ENCODE measurements at regions not wholly inside any gene's neighbourhood (a gene's known extent, or its start where the extent isn't known, plus 50 kb on each side); places are given as distances from the start of the nearest gene placed in this dataset.

GRCh38 chr13:47680748-47681147 lies 320.3 kb downstream of the SUCLA2 start:
- in situ Hi-C loops (cut with HindIII; ENCODE audit: extremely low pct_ligation_motif_present, low pct_unique_long_range_greater_than_20kb) = no loop called here

More at GRCh38 chr13:47680748-47681147, 320.3 kb downstream of the SUCLA2 start:
- ChIA-PET POLR2A (no interaction called here), CTCF (ENCODE audit: low intra/inter-chr PET ratio, low total read pairs) (no interaction called here)
- FAIRE-seq (no peak), ATAC-seq (no peak), DNase-seq (ENCODE audit: low spot score) (no peak)
- Histone ChIP-seq H3K4me1 (ENCODE audit: insufficient read depth, low read length) (no peaks in the 10 kb centered on the region), H4K20me1 (ENCODE audit: insufficient read depth, low read length) (no peaks in the 10 kb centered on the region), H3K36me3 (replicated peaks in 1 of 2; ENCODE audit: control insufficient read depth in 1 of 2, insufficient read depth in 2 of 2, low read length in 2 of 2) (no peaks in the 10 kb centered on the region), H3K4me2 (ENCODE audit: low read depth, low read length) (no peak overlapping the region), H3K27ac (ENCODE audit: extremely low read length, insufficient read depth, low read length) (no peak overlapping the region), H3K27me3 (ENCODE audit: control insufficient read depth in 1 of 2, insufficient read depth in 2 of 2, low read length in 2 of 2) (no peaks in the 10 kb centered on the region), H3K9me3 (ENCODE audit: low read length) (no peaks in the 10 kb centered on the region), H3K9ac (ENCODE audit: insufficient read depth, low read depth, low read length) (no peak overlapping the region), H2AFZ (ENCODE audit: low read length) (no peak overlapping the region), H3K79me2 (ENCODE audit: insufficient read depth, low read length) (no peaks in the 10 kb centered on the region), H3K4me3 (replicated peaks in 1 of 3; ENCODE audit: insufficient read depth in 1 of 3, low read depth in 2 of 3, low read length in 3 of 3) (no peak overlapping the region)
- intact Hi-C loops (cut with micrococcal nuclease; ENCODE audit: unreplicated experiment) = no loop called here
- BruUV-seq (replicated peaks) = no TSS peak
- 0% methylated on average over 2 of the region's 2 CpGs for WGBS (ENCODE audit: low lambda C conversion rate)
- TF ChIP-seq ZNF543 (CRISPR knock-in tag; IDR thresholded peaks at IDR 0.05) (no peak), ZNF383 (CRISPR knock-in tag; IDR thresholded peaks at IDR 0.05; ENCODE audit: borderline replicate concordance) (no peak), MEF2D (CRISPR knock-in tag; IDR thresholded peaks at IDR 0.05) (no peak), HNRNPK (IDR thresholded peaks at IDR 0.05; ENCODE audit: low read depth, low read length, poor library complexity, severe bottlenecking) (no peak), PLRG1 (conservative IDR thresholded peaks at IDR 0.05) (no peak), ZNF780A (CRISPR knock-in tag; IDR thresholded peaks at IDR 0.05) (no peak), ZNF777 (CRISPR knock-in tag; IDR thresholded peaks at IDR 0.05) (no peak), SAFB2 (CRISPR knock-in tag; IDR thresholded peaks at IDR 0.05; ENCODE audit: borderline replicate concordance, low read depth) (no peak)
- TF ChIP-seq, protein P1, sequence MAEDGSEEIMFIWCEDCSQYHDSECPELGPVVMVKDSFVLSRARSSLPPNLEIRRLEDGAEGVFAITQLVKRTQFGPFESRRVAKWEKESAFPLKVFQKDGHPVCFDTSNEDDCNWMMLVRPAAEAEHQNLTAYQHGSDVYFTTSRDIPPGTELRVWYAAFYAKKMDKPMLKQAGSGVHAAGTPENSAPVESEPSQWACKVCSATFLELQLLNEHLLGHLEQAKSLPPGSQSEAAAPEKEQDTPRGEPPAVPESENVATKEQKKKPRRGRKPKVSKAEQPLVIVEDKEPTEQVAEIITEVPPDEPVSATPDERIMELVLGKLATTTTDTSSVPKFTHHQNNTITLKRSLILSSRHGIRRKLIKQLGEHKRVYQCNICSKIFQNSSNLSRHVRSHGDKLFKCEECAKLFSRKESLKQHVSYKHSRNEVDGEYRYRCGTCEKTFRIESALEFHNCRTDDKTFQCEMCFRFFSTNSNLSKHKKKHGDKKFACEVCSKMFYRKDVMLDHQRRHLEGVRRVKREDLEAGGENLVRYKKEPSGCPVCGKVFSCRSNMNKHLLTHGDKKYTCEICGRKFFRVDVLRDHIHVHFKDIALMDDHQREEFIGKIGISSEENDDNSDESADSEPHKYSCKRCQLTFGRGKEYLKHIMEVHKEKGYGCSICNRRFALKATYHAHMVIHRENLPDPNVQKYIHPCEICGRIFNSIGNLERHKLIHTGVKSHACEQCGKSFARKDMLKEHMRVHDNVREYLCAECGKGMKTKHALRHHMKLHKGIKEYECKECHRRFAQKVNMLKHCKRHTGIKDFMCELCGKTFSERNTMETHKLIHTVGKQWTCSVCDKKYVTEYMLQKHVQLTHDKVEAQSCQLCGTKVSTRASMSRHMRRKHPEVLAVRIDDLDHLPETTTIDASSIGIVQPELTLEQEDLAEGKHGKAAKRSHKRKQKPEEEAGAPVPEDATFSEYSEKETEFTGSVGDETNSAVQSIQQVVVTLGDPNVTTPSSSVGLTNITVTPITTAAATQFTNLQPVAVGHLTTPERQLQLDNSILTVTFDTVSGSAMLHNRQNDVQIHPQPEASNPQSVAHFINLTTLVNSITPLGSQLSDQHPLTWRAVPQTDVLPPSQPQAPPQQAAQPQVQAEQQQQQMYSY (CRISPR knock-in tag; IDR thresholded peaks at IDR 0.05) = no peak

Data from HepG2 (cell line).